H1 (cell line): ENCODE measurements at regions not wholly inside any gene's neighbourhood (a gene's known extent, or its start where the extent isn't known, plus 50 kb on each side); places are given as distances from the start of the nearest gene placed in this dataset.

Source experiments
- JUN ChIP-seq: IDR thresholded peaks from 2 replicates; pipeline ENCODE4 v1.6.1; 2011; ENCODE audit warnings: low read depth, mild to moderate bottlenecking, improper control_type of control experiment, low read length
- TAF7 ChIP-seq: optimal IDR thresholded peaks from 2 replicates; pipeline ENCODE3; 2011; ENCODE audit warnings: low read depth, mild to moderate bottlenecking, inconsistent platforms, low read length, moderate library complexity, borderline replicate concordance
- TF ChIP-seq, protein P1 (sequence below): fragments of 300-600 bp; sonication (generic); IDR thresholded peaks from 2 replicates; pipeline ENCODE4 v1.7.1; 2012; ENCODE audit warnings: low read length, moderate library complexity, mild to moderate bottlenecking, inconsistent platforms; ENCODE audit not compliant: insufficient replicate concordance

DNA sequence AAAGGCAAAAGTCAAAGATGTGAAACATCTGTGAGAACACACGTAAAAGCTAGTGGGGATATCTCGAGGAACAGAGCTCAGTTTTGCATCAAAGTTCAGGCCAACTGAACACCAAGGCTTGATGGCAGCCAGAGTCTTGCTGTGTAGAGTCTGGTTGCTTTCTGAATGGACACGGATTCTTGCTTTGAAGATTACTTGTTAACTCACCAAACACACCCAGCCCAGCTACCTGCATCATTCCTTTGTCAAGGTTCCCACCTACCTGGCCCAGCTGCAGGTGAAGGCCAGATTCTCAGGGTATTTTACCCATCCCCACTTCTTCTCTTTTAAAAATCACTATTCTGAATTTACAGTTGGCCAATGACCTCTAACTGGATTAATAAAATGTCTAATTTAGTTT lies 174.4 kb upstream of the PHYHIPL start (continued):
- TF ChIP-seq, protein P1, sequence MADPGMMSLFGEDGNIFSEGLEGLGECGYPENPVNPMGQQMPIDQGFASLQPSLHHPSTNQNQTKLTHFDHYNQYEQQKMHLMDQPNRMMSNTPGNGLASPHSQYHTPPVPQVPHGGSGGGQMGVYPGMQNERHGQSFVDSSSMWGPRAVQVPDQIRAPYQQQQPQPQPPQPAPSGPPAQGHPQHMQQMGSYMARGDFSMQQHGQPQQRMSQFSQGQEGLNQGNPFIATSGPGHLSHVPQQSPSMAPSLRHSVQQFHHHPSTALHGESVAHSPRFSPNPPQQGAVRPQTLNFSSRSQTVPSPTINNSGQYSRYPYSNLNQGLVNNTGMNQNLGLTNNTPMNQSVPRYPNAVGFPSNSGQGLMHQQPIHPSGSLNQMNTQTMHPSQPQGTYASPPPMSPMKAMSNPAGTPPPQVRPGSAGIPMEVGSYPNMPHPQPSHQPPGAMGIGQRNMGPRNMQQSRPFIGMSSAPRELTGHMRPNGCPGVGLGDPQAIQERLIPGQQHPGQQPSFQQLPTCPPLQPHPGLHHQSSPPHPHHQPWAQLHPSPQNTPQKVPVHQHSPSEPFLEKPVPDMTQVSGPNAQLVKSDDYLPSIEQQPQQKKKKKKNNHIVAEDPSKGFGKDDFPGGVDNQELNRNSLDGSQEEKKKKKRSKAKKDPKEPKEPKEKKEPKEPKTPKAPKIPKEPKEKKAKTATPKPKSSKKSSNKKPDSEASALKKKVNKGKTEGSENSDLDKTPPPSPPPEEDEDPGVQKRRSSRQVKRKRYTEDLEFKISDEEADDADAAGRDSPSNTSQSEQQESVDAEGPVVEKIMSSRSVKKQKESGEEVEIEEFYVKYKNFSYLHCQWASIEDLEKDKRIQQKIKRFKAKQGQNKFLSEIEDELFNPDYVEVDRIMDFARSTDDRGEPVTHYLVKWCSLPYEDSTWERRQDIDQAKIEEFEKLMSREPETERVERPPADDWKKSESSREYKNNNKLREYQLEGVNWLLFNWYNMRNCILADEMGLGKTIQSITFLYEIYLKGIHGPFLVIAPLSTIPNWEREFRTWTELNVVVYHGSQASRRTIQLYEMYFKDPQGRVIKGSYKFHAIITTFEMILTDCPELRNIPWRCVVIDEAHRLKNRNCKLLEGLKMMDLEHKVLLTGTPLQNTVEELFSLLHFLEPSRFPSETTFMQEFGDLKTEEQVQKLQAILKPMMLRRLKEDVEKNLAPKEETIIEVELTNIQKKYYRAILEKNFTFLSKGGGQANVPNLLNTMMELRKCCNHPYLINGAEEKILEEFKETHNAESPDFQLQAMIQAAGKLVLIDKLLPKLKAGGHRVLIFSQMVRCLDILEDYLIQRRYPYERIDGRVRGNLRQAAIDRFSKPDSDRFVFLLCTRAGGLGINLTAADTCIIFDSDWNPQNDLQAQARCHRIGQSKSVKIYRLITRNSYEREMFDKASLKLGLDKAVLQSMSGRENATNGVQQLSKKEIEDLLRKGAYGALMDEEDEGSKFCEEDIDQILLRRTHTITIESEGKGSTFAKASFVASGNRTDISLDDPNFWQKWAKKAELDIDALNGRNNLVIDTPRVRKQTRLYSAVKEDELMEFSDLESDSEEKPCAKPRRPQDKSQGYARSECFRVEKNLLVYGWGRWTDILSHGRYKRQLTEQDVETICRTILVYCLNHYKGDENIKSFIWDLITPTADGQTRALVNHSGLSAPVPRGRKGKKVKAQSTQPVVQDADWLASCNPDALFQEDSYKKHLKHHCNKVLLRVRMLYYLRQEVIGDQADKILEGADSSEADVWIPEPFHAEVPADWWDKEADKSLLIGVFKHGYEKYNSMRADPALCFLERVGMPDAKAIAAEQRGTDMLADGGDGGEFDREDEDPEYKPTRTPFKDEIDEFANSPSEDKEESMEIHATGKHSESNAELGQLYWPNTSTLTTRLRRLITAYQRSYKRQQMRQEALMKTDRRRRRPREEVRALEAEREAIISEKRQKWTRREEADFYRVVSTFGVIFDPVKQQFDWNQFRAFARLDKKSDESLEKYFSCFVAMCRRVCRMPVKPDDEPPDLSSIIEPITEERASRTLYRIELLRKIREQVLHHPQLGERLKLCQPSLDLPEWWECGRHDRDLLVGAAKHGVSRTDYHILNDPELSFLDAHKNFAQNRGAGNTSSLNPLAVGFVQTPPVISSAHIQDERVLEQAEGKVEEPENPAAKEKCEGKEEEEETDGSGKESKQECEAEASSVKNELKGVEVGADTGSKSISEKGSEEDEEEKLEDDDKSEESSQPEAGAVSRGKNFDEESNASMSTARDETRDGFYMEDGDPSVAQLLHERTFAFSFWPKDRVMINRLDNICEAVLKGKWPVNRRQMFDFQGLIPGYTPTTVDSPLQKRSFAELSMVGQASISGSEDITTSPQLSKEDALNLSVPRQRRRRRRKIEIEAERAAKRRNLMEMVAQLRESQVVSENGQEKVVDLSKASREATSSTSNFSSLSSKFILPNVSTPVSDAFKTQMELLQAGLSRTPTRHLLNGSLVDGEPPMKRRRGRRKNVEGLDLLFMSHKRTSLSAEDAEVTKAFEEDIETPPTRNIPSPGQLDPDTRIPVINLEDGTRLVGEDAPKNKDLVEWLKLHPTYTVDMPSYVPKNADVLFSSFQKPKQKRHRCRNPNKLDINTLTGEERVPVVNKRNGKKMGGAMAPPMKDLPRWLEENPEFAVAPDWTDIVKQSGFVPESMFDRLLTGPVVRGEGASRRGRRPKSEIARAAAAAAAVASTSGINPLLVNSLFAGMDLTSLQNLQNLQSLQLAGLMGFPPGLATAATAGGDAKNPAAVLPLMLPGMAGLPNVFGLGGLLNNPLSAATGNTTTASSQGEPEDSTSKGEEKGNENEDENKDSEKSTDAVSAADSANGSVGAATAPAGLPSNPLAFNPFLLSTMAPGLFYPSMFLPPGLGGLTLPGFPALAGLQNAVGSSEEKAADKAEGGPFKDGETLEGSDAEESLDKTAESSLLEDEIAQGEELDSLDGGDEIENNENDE = no peak
- no peak for TF ChIP-seq TAF7
- no peak for TF ChIP-seq JUN
- TF ChIP-seq, all 59 proteins: peak for 0
